NCI-H2171 (cell line): ENCODE measurements at regions not wholly inside any gene's neighbourhood (a gene's known extent, or its start where the extent isn't known, plus 50 kb on each side); places are given as distances from the start of the nearest gene placed in this dataset.
"Not testable (repeated sequence)": the region's sequence is repeated elsewhere in the genome, so short reads cannot be mapped to it uniquely, and the experiment has no call there.

Source experiments
- DNase-seq: peaks from one replicate; lab custom pipeline; 2025; lab: John Stamatoyannopoulos, UW

GRCh38 chr10:28354511-28354910 lies 51.6 kb upstream of the MPP7 start:
- DNase-seq = no peak

DNA sequence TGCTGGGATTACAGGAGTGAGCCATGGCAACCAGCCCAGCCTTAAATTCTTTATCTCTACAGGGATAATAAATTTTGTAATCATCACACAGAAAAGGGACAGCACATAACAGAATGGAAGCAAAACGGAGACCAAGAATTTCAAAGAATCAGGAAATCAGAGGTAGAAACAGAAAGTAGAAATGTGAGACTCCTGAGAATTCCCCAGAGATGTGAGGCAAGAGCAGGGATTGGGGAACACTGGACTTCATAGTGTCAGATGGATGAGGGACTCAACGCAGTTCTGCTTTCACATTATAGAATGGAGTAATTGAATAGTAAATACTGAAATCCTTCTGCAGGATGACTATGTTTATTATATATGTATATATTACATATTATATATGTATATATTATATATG lies 52.5 kb upstream of the MPP7 start:
- DNase-seq = no peak

- no peak for DNase-seq
Measured at GRCh38 chr10:28359334-28359733, 56.5 kb upstream of the MPP7 start.

GRCh38 chr10:28360175-28360574 lies 57.3 kb upstream of the MPP7 start:
- DNase-seq = no peak

- no peak for DNase-seq
Measured at GRCh38 chr10:28363376-28363775, 60.5 kb upstream of the MPP7 start.

DNA sequence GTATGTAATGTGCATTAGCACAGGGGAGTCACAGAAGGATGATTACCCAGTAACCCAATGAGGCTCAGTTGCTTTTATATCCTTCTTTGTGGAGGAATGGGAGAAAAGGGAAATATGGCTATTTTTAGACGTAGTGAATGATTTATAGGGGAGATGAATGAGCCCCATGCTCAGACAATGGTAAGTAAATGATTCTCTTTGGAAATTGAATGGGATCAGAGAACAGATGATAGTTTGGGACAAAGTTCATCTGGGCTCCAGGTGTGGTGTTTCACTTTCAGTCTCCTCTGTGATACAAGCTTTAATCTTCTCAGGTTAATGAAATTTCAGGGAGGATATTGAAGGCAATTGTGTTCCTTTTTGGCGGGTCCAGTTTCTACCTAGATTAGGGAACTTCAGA lies 63.0 kb upstream of the MPP7 start:
- DNase-seq = no peak

DNA sequence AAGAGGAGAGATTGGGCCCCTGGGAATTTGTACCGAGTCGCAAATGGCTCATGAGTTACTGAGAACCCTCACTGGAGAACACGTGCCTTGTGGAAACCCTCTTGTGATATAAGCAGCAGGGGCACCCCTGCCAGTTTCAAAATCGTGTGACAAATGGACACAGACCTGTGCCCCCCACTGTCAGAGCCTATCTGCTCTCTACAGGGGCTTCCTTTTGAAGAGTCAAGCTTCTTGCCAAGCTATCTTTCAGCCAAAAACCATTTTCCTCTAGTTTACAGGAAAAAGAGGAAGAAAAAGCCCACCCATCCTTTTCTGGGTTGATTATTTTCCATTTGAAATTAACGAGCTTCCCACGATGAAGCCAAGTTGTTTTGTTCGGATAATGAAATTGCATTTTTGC lies 64.1 kb upstream of the MPP7 start:
- DNase-seq = no peak

DNA sequence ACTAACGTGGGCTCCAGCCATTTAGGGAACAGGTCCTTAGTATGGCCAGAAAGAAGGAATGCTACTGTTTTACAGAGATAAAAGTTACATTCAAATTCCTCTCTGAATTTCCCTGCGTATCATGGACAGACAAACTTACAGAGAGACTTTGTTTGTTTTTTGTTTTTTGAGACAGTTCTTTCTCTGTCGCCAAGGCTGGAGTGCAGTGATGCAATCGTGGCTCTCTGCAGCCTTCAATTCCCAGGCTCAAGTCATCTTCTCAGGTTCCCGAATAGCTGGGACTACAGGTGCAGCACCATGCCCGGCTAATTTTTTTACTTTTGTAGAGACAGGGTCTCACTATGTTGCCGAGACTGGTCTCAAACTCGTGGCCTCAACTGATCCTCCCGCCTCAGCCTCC lies 64.5 kb upstream of the MPP7 start:
- no peak for DNase-seq

- no peak for DNase-seq
Measured at GRCh38 chr10:28367929-28368484, 65.1 kb upstream of the MPP7 start.

DNA sequence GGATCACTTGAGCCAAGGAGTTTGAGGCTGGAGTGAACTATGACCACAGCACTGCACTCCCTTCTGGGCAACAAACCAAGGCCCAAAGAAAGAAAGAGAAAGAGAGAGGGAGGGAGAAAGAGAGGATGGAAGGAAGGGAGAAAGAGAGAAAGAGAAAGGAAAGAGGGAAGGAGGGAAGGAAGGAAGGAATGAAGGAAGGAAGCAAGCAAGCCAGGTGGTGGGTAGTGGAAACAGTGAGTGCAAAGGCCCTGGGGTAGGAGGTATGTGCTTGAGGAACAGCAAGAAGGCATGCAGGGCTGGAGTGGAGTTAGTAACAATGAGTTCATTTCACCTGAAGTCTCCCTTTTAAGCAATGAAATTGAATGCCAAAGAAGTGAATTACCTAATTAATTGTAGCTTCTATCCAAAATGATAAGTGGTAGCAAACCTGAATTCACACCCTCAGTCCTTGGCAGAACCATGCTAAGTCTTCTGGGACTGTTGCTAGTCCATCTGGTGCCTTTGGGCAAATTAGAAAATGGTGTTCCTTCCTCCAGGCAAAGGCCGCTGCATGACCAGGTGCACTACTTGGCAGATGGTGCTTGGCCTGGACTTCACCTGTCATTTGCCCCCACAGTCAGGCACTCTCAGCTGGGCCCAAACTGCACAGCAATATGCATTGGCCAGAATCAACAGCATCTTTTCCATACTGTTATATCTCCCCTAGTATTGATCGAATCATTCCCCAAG lies 67.4 kb upstream of the MPP7 start:
- no peak for DNase-seq

GRCh38 chr10:28371638-28372037 lies 68.8 kb upstream of the MPP7 start:
- not testable (repeated sequence) for DNase-seq

DNA sequence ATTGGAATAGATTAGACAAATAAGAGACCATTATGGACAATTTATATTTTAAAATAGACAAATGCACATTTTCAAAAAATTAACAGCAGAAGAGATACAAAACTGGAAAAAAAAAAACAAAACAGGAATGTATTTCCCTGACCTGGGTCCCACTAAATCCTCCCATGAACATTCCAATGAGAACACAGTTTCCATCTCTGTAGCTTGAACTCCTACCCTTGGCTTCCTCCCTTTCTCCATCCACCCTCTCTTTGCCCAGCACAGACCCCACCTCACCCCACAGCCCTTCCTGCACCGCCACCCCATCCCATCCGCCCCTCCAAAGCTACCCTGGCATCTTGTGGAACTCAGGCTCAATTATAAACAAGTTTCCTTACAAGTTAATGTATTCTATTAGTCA lies 71.2 kb upstream of the MPP7 start:
- DNase-seq = no peak

DNA sequence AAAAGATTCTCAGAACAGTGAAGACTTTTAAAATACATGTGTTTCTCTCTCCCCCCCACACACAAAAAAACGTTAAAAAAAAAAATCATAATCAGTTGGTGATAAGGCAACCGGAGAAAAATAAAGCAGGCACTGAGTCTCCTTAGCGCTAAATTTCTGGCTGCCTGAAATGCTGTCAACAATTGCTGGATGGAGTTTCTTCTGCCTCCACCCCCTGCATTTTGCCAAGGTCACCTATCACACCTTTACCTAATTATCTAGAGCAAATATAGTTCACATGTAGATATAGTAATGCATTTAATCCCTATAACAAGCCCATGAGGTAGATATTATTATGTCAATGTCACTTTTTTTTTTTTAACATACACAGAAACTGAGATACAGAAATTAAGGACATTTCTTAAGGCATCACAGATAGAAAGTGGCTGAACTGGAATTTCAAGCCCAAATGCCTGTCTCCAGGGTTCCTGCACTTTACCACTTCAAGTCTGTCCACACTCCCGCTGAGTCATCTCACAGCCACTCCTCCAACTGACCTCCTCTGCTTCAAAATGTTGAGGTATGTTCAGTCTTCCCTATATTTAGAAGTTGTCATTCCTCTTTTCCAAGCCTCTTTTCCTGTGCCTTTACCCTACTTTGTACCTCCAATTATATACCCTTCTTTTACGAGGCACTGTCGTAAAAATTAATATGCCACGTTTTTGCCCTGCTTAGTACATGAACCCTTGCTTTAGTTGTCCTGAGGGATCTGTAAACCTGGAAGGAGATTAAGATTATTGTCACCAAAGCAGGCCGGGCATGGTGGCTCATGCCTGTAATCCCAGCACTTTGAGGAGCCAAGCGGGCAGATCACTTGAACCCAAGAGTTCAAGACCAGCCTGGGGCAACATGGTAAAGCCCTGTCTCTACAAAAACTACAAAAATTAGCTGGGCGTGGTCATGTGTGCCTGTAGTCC lies 72.8 kb upstream of the MPP7 start:
- no peak for DNase-seq

GRCh38 chr10:28378986-28379585 lies 76.2 kb upstream of the MPP7 start:
- no peak for DNase-seq

DNA sequence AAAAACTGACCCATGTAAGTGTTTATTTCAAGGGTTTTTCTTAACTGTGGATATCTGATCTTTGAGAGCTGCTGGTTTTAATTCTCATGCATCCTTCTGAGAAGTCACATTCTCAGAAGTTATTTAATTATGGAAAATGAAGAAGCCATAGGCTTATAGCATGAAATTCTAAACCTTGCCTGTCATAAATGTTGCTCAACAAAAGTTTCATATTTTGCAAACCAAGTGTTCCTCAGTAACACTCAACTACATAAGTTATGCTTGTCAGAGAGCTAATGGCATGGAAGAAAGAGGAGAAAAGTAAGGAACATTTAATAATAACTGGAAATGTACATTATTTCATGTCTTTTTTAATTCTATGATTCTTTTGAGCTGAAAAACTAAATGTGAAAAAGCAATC lies 78.6 kb upstream of the MPP7 start:
- no peak for DNase-seq

DNA sequence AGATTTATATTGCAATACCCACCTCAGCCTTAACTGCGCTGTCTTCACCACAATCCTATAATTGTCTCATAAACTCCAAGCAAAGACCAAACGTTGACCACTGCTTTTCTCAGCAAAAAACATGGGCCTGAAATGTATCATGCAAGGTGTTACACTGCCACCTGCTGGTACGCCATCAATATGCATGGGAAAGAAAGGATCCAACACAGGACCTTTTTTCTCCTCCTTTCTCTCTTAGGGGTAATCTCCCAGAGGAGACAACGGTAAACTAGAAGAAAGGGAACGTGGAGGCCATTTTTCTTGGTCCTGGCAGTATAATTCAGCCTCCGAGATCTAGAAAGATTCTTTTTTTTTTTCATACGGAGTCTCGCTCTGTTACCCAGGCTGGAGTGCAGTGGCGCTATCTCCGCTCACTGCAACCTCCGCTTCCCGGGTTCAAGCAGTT lies 79.1 kb upstream of the MPP7 start:
- peak; percentile 18 for DNase-seq

DNA sequence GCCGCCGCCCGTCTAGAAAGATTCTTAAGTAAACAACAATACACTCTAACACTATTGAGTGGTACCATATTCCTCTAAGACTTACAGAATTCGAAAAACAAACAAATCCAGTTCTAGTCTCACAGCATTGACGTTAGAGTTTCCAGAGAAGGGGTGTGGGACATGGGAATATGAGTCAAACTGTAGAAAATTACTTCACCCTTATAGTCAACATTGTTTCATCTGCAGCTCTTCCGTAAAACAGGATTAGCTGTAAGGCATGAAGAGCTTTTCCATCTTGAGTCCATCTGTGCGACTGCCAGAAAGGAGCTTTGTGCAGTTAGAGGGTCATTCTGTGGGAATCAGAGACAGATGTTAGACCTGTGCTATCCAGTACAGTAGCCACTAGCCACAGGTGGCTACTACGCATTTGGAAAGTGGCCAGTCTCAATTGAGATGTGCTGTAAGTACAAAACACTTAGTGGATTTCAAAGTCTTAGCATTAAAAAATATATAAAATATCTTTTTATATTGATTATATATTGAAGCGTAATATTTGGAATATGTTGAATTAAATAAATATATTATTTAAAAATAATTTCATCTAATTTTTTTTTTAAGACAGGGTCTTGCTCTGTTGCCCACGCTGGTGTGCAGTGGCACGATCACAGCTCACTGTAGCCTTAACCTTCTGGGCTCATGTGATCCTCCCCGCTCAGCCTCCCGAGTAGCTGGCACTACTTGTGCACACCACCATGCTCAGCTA lies 79.8 kb upstream of the MPP7 start:
- no peak for DNase-seq

- DNase-seq = no peak
Measured at GRCh38 chr10:28384557-28384956, 81.7 kb upstream of the MPP7 start.

DNA sequence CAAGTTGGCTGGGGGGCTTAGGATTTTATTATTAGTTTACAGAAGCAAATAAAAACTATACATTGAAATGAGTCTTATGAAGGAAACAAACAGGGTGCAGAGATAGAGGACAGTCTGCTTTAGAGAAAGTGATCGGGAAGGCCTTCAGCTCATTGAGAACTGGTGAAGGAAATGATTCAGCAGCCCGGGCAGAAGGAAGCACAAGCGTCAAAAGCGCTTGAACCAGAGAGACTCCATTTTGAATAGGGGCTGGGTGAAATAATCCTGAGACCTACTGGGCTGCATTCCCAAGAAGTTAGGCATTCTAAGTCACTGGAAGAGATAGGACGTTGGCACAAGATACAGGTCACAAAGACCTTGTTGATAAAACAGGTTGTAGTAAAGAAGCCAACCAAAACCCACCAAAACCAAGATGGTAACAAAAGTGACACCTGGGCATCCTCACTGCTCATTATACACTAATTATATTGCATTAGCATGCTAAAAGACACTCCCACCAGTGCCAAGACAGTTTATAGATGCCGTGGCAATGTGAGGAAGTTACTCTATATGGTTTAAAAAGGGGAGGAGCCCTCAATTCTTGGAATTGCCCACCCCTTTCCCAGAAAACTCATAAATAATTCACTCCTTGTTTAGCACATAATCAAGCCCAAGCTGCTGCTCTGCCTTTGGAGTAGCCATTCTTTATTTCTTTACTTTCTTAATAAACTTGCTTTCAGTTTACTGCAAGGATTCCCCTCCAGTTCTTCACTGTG lies 83.1 kb upstream of the MPP7 start:
- no peak for DNase-seq

DNA sequence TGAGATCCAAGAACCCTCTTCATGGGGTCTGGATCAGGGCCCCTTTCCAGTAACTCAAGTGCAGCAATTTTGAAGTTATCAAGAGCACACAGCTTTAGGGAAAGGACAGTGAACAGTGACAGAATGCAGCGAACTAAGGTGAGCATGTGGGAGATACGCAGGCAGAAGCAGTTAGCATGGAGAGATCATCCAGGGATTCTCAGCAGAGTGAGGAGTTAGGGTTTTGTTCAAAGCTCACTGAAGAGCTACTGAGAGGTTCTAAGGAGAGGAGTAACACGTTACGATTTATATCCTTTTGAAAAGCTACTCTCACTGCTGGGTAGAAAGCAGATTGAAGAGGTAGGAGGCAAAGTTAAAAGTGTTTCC lies 83.6 kb upstream of the MPP7 start:
- no peak for DNase-seq

- DNase-seq = no peak
Measured at GRCh38 chr10:28387140-28387539, 84.3 kb upstream of the MPP7 start.
